ENCODE measurements at regions not wholly inside any gene's neighbourhood (a gene's known extent, or its start where the extent isn't known, plus 50 kb on each side); places are given as distances from the start of the nearest gene placed in this dataset.

GRCh38 chr3:140752499-140752898 is 74.6 kb downstream of the TRIM42 start:
- Histone ChIP-seq H3K27ac (ENCODE audit: low read depth, low read length) (no peak overlapping the region), H3K4me1 (ENCODE audit: insufficient read depth, low read length) (no peaks in the 10 kb centered on the region), H3K79me2 (ENCODE audit: insufficient read depth, low read length) (no peaks in the 10 kb centered on the region), H3K4me3 (ENCODE audit: insufficient read depth, low read length) (no peak overlapping the region), H2AFZ (ENCODE audit: low read length) (no peak overlapping the region), H4K20me1 (ENCODE audit: insufficient read depth, low read length) (no peaks in the 10 kb centered on the region), H3K9me3 (ENCODE audit: low read depth, low read length) (no peaks in the 10 kb centered on the region), H3K4me2 (ENCODE audit: insufficient read depth, low read length) (no peak overlapping the region), H3K36me3 (ENCODE audit: insufficient read depth, low read length) (no peaks in the 10 kb centered on the region), H3K27me3 (ENCODE audit: insufficient read depth, low read length) (no peaks in the 10 kb centered on the region)
- no peak for DNase-seq (ENCODE audit: insufficient read length, low spot score, missing footprints)
- no peak for TF ChIP-seq CTCF (IDR thresholded peaks at IDR 0.05; ENCODE audit: extremely low read depth, low read depth, low read length)

GRCh38 chr3:140753865-140754754 is 76.2 kb downstream of the TRIM42 start:
- no peaks in the 10 kb centered on the region for H3K9me3 ChIP-seq (ENCODE audit: low read depth, low read length)
- no peaks in the 10 kb centered on the region for H3K79me2 ChIP-seq (ENCODE audit: insufficient read depth, low read length)
- no peak overlapping the region for H3K27ac ChIP-seq (ENCODE audit: low read depth, low read length)
- peak; percentile 57 for DNase-seq (ENCODE audit: insufficient read length, low spot score, missing footprints)
- TF ChIP-seq CTCF (IDR thresholded peaks at IDR 0.05; ENCODE audit: extremely low read depth, low read depth, low read length): no peak
- no peak overlapping the region for H3K4me2 ChIP-seq (ENCODE audit: insufficient read depth, low read length)
- no peaks in the 10 kb centered on the region for H4K20me1 ChIP-seq (ENCODE audit: insufficient read depth, low read length)
- no peaks in the 10 kb centered on the region for H3K4me1 ChIP-seq (ENCODE audit: insufficient read depth, low read length)
- no peak overlapping the region for H2AFZ ChIP-seq (ENCODE audit: low read length)
- no peaks in the 10 kb centered on the region for H3K27me3 ChIP-seq (ENCODE audit: insufficient read depth, low read length)
- no peaks in the 10 kb centered on the region for H3K36me3 ChIP-seq (ENCODE audit: insufficient read depth, low read length)
- no peak overlapping the region for H3K4me3 ChIP-seq (ENCODE audit: insufficient read depth, low read length)

- H3K27ac ChIP-seq (ENCODE audit: low read depth, low read length): no peak overlapping the region
- H4K20me1 ChIP-seq (ENCODE audit: insufficient read depth, low read length): no peaks in the 10 kb centered on the region
- H3K9me3 ChIP-seq (ENCODE audit: low read depth, low read length): no peaks in the 10 kb centered on the region
- H3K27me3 ChIP-seq (ENCODE audit: insufficient read depth, low read length): no peaks in the 10 kb centered on the region
- H3K36me3 ChIP-seq (ENCODE audit: insufficient read depth, low read length): no peaks in the 10 kb centered on the region
- no peak for TF ChIP-seq CTCF (IDR thresholded peaks at IDR 0.05; ENCODE audit: extremely low read depth, low read depth, low read length)
- H3K79me2 ChIP-seq (ENCODE audit: insufficient read depth, low read length): no peaks in the 10 kb centered on the region
- no peak overlapping the region for H3K4me2 ChIP-seq (ENCODE audit: insufficient read depth, low read length)
- no peaks in the 10 kb centered on the region for H3K4me1 ChIP-seq (ENCODE audit: insufficient read depth, low read length)
- no peak overlapping the region for H3K4me3 ChIP-seq (ENCODE audit: insufficient read depth, low read length)
- no peak for DNase-seq (ENCODE audit: insufficient read length, low spot score, missing footprints)
- no peak overlapping the region for H2AFZ ChIP-seq (ENCODE audit: low read length)
Observed at GRCh38 chr3:140754936-140755335, 77.1 kb downstream of the TRIM42 start.

GRCh38 chr3:140756240-140757016 is 78.6 kb downstream of the TRIM42 start:
- no peak overlapping the region for H3K4me3 ChIP-seq (ENCODE audit: insufficient read depth, low read length)
- H3K9me3 ChIP-seq (ENCODE audit: low read depth, low read length): no peaks in the 10 kb centered on the region
- H3K27me3 ChIP-seq (ENCODE audit: insufficient read depth, low read length): no peaks in the 10 kb centered on the region
- H3K36me3 ChIP-seq (ENCODE audit: insufficient read depth, low read length): no peaks in the 10 kb centered on the region
- H4K20me1 ChIP-seq (ENCODE audit: insufficient read depth, low read length): no peaks in the 10 kb centered on the region
- no peak overlapping the region for H2AFZ ChIP-seq (ENCODE audit: low read length)
- no peaks in the 10 kb centered on the region for H3K79me2 ChIP-seq (ENCODE audit: insufficient read depth, low read length)
- TF ChIP-seq CTCF (IDR thresholded peaks at IDR 0.05; ENCODE audit: extremely low read depth, low read depth, low read length): no peak
- H3K4me2 ChIP-seq (ENCODE audit: insufficient read depth, low read length): no peak overlapping the region
- no peak for DNase-seq (ENCODE audit: insufficient read length, low spot score, missing footprints)
- H3K27ac ChIP-seq (ENCODE audit: low read depth, low read length): no peak overlapping the region
- H3K4me1 ChIP-seq (ENCODE audit: insufficient read depth, low read length): no peaks in the 10 kb centered on the region

Data from osteoblast (primary cell).